AG08395 (cell line): ENCODE measurements at regions not wholly inside any gene's neighbourhood (a gene's known extent, or its start where the extent isn't known, plus 50 kb on each side); places are given as distances from the start of the nearest gene placed in this dataset.

Experiments
- DNase-seq: peaks from one replicate; pipeline ENCODE4 v3.0.0; 2012; ENCODE audit warnings: mixed read lengths, low spot score

DNA sequence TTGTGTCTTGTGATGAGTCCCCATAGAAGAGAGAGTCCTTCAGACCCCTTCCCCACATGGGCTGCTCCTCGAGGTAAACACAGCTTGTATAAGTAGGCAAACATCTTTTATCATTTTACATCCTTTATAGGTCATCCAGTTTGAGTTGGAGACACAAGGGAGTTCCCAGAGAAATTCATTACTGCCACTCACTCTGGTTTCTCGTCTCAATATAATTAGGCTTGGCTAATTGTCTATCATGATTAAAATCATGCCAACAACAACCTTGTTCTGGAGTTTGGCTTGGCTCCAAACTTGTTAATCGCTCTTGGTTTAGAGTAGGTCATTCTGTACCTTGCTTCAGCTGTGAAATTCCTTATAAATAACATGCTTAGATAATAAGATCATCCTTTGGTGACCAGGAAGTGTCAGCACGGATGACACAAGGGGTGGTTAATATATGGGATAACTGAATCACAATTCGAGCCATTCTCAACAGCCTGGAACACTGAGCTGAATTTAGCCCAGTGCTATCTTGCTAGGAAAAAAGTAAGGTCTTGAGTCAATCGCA, 70.7 kb upstream of the DAB1 start:
- DNase-seq: no peak

- DNase-seq: no peak
These were observed 68.8 kb upstream of the DAB1 start for GRCh38 chr1:57492586-57493226.

DNA sequence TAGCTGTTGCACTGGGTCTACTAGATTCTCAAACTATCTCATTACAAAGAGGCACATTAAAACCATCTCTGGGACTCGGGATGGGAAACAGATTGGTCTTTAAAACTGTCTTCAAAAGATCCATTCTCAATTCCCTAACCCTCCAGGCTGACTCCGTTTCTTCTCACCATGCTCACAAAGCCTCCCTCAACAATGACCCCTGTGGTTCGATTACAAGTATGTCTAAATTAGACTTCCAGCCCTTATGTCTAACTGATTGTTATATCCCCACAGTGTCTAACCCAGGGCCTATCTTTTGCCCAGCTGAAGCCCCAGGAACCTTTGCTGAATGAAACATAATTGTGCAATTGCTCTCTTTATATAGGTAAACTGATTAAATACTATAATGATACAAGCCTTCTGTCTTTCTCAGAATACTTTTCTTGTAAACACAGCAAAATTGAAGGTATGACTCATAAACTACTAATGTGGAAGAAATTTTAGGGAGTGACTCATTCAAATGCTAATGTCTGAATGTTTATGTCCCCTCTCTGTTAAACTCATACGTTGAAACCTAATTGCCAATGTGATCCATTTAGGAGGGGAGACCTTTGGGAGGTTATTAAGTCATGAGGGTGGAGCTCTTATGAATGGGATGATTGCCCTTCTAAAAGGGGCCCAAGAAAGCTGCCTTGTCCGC, 65.6 kb upstream of the DAB1 start:
- peak; percentile 57 for DNase-seq

GRCh38 chr1:57485643-57486042, 61.8 kb upstream of the DAB1 start:
- DNase-seq: peak; percentile 48

DNA sequence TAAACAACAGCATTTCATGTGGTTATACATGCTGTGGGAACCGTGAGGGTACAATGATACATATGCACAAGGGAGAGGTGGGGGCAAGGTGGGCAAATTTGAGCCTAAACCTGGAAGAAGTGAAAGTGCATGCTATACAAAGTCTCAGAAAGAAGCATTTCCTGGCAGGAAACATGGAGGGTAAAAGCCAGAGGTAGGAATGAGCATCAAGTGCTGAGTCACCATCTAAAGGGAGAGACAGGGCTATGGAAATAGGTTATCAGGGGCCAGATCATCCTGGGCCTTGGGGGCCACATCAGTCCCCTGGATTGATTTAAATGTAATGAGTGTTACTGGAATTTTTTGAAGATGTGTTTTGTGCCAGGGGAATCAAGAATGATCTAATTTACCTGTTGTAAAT, 60.1 kb upstream of the DAB1 start:
- DNase-seq: no peak

GRCh38 chr1:57479471-57479870, 55.6 kb upstream of the DAB1 start:
- no peak for DNase-seq

- DNase-seq: no peak
These were observed 51.5 kb upstream of the DAB1 start for GRCh38 chr1:57475366-57475765.

DNA sequence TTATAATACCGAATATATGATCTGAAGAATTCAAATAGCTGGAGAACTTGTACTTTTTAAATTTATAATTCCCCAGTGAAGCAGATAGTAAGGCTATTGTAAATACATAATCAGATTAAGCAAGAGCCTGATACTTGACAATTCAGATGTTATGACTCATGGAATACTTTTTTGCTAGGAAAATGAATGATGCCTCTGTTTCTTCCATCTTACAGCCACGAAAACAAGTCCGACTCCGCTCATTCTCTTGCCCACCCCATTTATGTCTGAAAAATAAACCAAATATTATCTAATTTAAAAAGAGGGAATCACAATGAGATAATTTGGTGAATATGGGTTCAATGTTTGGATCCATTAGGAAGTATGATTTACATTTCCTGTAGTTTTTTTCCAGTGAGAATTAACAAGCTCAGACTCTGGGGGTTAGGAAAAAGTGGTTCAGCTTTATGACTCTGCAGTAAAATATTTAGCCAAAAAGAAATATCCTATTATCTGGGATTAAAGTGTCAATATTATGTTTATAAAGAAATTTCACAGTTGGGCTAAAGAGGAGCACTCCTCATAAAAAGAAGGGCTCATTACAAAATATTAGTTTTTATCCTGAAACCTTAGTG, 50.4 kb upstream of the DAB1 start:
- peak; percentile 17 for DNase-seq
